Hepatocyte (in vitro differentiated cells): ENCODE measurements at regions not wholly inside any gene's neighbourhood (a gene's known extent, or its start where the extent isn't known, plus 50 kb on each side); places are given as distances from the start of the nearest gene placed in this dataset.

Source experiments
- CTCF ChIP-seq: fragments of 200-600 bp; sonication (generic); IDR thresholded peaks from 2 replicates; pipeline ENCODE4 v1.5.1; 2016; ENCODE audit warnings: antibody characterized with exemption, mild to moderate bottlenecking; ENCODE audit not compliant: poor library complexity
- EZH2 ChIP-seq: fragments of 200-600 bp; sonication (generic); IDR thresholded peaks from 2 replicates; pipeline ENCODE4 v1.6.1; 2016; ENCODE audit warnings: antibody characterized with exemption, mild to moderate bottlenecking, borderline replicate concordance
- EZH2phosphoT487 ChIP-seq: fragments of 200-600 bp; sonication (generic); IDR thresholded peaks from one replicate; pipeline ENCODE4 v1.6.1; 2018; ENCODE audit warnings: antibody characterized with exemption, mild to moderate bottlenecking, low read depth, moderate library complexity; ENCODE audit not compliant: unreplicated experiment, severe bottlenecking

DNA sequence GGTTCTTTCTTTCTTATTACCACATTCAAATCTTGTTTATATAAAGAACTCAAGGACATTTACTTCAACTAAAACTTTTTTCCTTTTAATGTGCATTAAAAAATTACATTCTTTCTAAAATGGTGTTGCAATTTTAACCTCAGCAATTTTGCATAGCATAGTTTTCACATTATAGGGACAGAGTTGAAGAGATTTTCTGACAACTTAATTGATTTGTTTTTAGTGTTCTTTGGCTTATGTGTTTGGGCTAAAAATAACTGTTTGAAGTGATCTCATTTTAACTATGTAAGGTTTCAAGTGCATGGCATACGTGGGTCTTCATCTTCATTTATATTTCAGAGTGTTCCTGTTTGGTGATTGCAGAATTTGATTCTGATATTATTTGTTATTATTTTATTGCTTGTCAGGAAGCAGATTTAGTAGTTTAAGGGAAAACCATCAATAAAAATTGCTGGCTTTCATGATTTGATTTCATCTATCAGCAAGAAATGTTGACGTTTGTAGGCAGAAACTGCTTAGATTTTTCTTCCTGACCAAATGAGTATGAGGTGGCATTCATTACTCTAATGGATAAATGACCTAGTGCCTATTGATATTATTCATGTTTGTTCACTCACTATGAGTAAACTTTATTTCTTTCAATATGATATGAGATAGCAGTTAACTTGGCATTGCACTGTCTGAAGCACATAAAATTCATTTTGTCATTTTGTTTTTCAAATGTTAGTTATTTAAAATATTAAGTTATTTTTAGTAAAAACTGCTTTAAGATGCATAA lies 398.4 kb downstream of the NUP35 start:
- TF ChIP-seq CTCF, result no peak
- no peak for TF ChIP-seq EZH2phosphoT487
- no peak for TF ChIP-seq EZH2
